SJSA1 (cell line): ENCODE measurements at regions not wholly inside any gene's neighbourhood (a gene's known extent, or its start where the extent isn't known, plus 50 kb on each side); places are given as distances from the start of the nearest gene placed in this dataset.
"Not testable (repeated sequence)": the region's sequence is repeated elsewhere in the genome, so short reads cannot be mapped to it uniquely, and the experiment has no call there.

Source experiments
- DNase-seq, 2 experiments: peaks; one replicate each; pipeline ENCODE4 v3.0.0-alpha.2; 2015 to 2020; ENCODE audit warnings: low spot score in 2 of 2, low read depth in 1 of 2
- H3K27ac ChIP-seq: fragments of 250-450 bp; sonication (Bioruptor Pico); 2 replicates; pipeline ENCODE4 v1.5.1; 2020; ENCODE audit warnings: mild to moderate bottlenecking, moderate library complexity
- H3K27me3 ChIP-seq: fragments of 250-450 bp; sonication (Bioruptor Pico); replicated peaks from 2 replicates; pipeline ENCODE4 v1.5.1; 2020; ENCODE audit warnings: mild to moderate bottlenecking, moderate library complexity
- H3K36me3 ChIP-seq: fragments of 250-450 bp; sonication (Bioruptor Pico); 2 replicates; pipeline ENCODE4 v1.5.1; 2020; ENCODE audit warnings: mild to moderate bottlenecking
- H3K4me1 ChIP-seq: fragments of 250-450 bp; sonication (Bioruptor Pico); replicated peaks from 2 replicates; pipeline ENCODE4 v1.6.1; 2021; ENCODE audit warnings: mild to moderate bottlenecking
- H3K4me3 ChIP-seq: fragments of 250-450 bp; sonication (Bioruptor Pico); 2 replicates; pipeline ENCODE4 v1.5.1; 2020; ENCODE audit warnings: mild to moderate bottlenecking
- H3K9me3 ChIP-seq: fragments of 250-450 bp; sonication (Bioruptor Pico); replicated peaks from 2 replicates; pipeline ENCODE4 v1.5.1; 2020; ENCODE audit warnings: mild to moderate bottlenecking

DNA sequence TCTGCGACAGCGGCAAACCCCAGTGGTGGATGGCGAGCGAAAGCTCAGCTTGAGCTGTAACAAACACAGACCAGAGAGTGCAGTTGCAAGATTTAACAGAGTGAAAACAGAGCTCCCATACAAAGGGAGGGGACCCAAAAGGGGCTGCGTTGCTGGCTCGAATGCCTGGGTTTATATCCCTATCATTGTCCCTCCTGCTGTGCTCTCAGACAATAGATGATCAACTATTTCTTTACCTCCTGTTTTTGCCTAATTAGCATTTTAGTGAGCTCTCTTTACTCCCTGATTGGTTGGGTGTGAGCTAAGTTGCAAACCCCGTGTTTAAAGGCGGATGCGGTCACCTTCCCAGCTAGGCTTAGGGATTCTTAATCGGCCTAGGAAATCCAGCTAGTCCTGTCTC lies 1304.4 kb downstream of the ROBO2 start:
- not testable (repeated sequence) for H3K4me1 ChIP-seq, H3K9me3 ChIP-seq, H3K27ac ChIP-seq, H3K27me3 ChIP-seq, DNase-seq, H3K36me3 ChIP-seq, H3K4me3 ChIP-seq

DNA sequence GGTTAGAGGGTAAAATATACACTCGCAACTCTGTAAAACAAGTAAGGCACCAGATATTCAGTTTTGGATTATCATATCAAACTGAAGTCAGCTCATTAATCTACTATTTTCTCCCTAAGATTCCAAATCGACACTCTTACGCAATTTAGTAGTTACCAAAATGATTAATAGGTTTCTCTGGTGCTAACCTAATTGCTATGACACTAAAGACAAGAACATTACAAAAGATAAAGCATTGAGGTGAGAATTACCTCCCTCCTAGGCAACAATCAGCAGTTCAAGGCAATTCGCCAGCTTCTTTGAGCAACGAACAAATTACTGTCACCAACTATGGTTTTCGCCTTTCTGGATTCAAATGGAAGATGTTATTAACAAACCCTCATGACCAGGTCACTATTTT lies 1305.0 kb downstream of the ROBO2 start:
- DNase-seq: no peak
- H3K4me1 ChIP-seq: no peaks in the 10 kb centered on the region; the same call in 1 of the 2 replicates
- H3K4me3 ChIP-seq: no peak overlapping the region
- H3K9me3 ChIP-seq: no peaks in the 10 kb centered on the region
- no peak overlapping the region for H3K27ac ChIP-seq
- no peaks in the 10 kb centered on the region for H3K27me3 ChIP-seq
- H3K36me3 ChIP-seq: no peaks in the 10 kb centered on the region

- Histone ChIP-seq H3K9me3 (no peaks in the 10 kb centered on the region), H3K36me3 (no peaks in the 10 kb centered on the region), H3K4me3 (no peak overlapping the region), H3K27ac (no peak overlapping the region), H3K27me3 (no peaks in the 10 kb centered on the region), H3K4me1 (peaks cover 4% of the 10 kb centered on the region)
- DNase-seq: no peak
Measured at GRCh38 chr3:78347176-78347575, 1307.3 kb downstream of the ROBO2 start.

GRCh38 chr3:78348664-78349063 lies 1308.8 kb downstream of the ROBO2 start:
- Histone ChIP-seq H3K27ac (no peak overlapping the region), H3K4me1 (peaks cover 7% of the 10 kb centered on the region), H3K4me3 (no peak overlapping the region), H3K27me3 (no peaks in the 10 kb centered on the region), H3K9me3 (no peaks in the 10 kb centered on the region), H3K36me3 (no peaks in the 10 kb centered on the region)
- DNase-seq: no peak

GRCh38 chr3:78349571-78349970 lies 1309.7 kb downstream of the ROBO2 start:
- Histone ChIP-seq H3K36me3 (no peaks in the 10 kb centered on the region), H3K9me3 (no peaks in the 10 kb centered on the region), H3K4me1 (peaks cover 7% of the 10 kb centered on the region), H3K4me3 (no peak overlapping the region), H3K27me3 (no peaks in the 10 kb centered on the region), H3K27ac (no peak overlapping the region)
- no peak for DNase-seq

DNA sequence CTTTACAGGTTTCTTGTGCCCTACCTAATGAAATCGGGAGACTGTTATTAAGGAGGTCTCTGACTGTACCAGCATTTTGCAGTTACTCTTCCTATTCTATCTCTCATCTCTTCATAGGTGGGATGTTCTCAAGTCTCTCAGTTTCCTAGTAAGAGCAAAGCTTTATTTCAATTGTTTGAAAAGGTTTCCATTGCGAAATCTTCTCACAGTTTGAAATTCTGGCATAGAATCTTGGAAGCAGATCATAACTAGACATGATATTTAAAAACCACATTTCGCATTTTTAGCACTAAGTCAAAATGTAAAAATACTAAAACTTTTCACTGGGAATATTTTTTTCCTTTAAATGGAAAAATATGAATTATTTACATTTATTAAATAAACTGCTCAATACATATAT lies 1311.4 kb downstream of the ROBO2 start:
- Histone ChIP-seq H3K36me3 (no peaks in the 10 kb centered on the region), H3K4me3 (no peak overlapping the region), H3K9me3 (no peaks in the 10 kb centered on the region), H3K27ac (no peak overlapping the region), H3K27me3 (no peaks in the 10 kb centered on the region), H3K4me1 (peaks cover 7% of the 10 kb centered on the region)
- no peak for DNase-seq

DNA sequence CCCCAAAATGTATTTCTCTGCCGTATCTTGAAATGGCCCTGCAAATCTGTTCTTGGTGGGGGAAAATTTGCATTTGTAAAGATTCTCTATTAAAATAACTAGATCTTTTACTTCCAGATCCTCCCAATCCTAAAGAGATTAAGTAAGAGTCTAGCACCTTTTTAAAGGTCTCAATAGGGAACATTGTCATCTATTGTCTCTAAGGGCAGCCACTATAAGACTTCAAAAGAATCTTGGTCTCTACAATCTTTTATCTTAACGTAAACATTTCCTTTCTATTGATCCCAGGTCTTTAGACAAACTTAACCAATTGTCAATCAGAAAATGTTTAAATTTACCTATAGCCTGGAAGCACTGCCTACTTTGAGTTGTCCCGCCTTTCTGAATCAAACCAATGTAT lies 1313.3 kb downstream of the ROBO2 start:
- no peaks in the 10 kb centered on the region for H3K27me3 ChIP-seq

DNA sequence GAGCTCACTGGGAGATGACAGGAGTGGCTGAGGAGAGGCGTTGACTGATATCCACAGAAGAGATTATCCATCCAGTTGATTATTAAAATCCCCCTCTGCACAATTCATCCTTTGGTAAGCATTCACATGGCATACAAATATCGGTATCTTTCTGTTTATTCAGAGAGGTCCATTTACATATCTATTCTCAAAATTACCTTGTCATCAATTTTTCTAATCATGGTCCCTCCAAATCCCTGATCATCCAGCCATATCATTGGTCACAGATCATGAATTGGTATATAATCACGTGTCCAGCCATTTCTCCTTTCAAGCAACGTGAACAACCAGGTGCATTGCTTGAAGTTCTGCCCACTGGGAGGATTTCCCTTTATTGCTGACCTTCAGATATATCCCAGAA lies 1321.0 kb downstream of the ROBO2 start:
- Histone ChIP-seq H3K27ac (no peak overlapping the region), H3K36me3 (no peaks in the 10 kb centered on the region), H3K27me3 (no peaks in the 10 kb centered on the region), H3K9me3 (no peaks in the 10 kb centered on the region), H3K4me3 (no peak overlapping the region), H3K4me1 (no peaks in the 10 kb centered on the region; the same call in 1 of the 2 replicates)
- DNase-seq: no peak

More for the DNA sequence above, 1313.3 kb downstream of the ROBO2 start:
- Histone ChIP-seq H3K27ac (no peak overlapping the region), H3K4me1 (peaks cover 7% of the 10 kb centered on the region), H3K4me3 (no peak overlapping the region), H3K9me3 (no peaks in the 10 kb centered on the region), H3K36me3 (no peaks in the 10 kb centered on the region)
- no peak for DNase-seq

- no peaks in the 10 kb centered on the region for H3K9me3 ChIP-seq
- H3K4me1 ChIP-seq: peaks cover 17% of the 10 kb centered on the region
- H3K36me3 ChIP-seq: no peaks in the 10 kb centered on the region
- 0 out of 2 replicates have a peak overlapping the region, but pooled peaks have one; percentile 2 for H3K27ac ChIP-seq
- no peaks in the 10 kb centered on the region for H3K27me3 ChIP-seq
- peak in 1 of 2 experiments; percentile 63 for DNase-seq
- H3K4me3 ChIP-seq: no peak overlapping the region
Measured at GRCh38 chr3:78368636-78369345, 1328.9 kb downstream of the ROBO2 start.

- H3K27me3 ChIP-seq: no peaks in the 10 kb centered on the region
- H3K27ac ChIP-seq: no peak overlapping the region
- H3K36me3 ChIP-seq: no peaks in the 10 kb centered on the region
- no peaks in the 10 kb centered on the region for H3K9me3 ChIP-seq
- H3K4me3 ChIP-seq: no peak overlapping the region
- H3K4me1 ChIP-seq: no peaks in the 10 kb centered on the region
- DNase-seq: no peak
Measured at GRCh38 chr3:78390221-78390620, 1350.3 kb downstream of the ROBO2 start.

- DNase-seq: no peak
- Histone ChIP-seq H3K9me3 (no peaks in the 10 kb centered on the region), H3K36me3 (no peaks in the 10 kb centered on the region), H3K27me3 (no peaks in the 10 kb centered on the region), H3K27ac (no peak overlapping the region), H3K4me3 (no peak overlapping the region), H3K4me1 (no peaks in the 10 kb centered on the region)
Measured at GRCh38 chr3:78398401-78398800, 1358.5 kb downstream of the ROBO2 start.

GRCh38 chr3:78402720-78403119 lies 1362.8 kb downstream of the ROBO2 start:
- Histone ChIP-seq H3K27me3 (no peaks in the 10 kb centered on the region), H3K27ac (no peak overlapping the region), H3K4me1 (no peaks in the 10 kb centered on the region), H3K36me3 (no peaks in the 10 kb centered on the region), H3K4me3 (no peak overlapping the region), H3K9me3 (no peaks in the 10 kb centered on the region)
- DNase-seq: no peak

DNA sequence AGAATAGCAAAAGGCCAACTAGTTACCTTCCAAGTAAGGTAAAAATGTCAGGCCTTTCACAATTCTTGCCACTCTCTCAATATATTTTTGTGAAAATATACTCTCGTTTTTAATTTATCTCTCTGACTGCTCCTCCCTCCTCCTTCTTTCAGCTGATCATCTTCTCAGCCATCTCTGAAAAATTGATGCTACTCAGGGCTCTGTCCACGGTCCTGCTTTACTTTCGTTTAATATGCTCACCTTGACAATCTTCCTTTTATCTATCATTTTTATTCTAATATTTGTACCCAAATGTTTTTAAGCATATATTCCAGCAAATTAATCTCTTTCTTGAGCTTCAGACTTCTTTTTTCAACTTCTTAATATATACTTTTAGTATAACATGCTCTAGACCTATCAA lies 1362.1 kb downstream of the ROBO1 start:
- H3K9me3 ChIP-seq: no peaks in the 10 kb centered on the region
- H3K4me3 ChIP-seq: no peak overlapping the region
- H3K27me3 ChIP-seq: no peaks in the 10 kb centered on the region
- no peaks in the 10 kb centered on the region for H3K36me3 ChIP-seq
- no peak overlapping the region for H3K27ac ChIP-seq
- H3K4me1 ChIP-seq: no peaks in the 10 kb centered on the region
- no peak for DNase-seq

DNA sequence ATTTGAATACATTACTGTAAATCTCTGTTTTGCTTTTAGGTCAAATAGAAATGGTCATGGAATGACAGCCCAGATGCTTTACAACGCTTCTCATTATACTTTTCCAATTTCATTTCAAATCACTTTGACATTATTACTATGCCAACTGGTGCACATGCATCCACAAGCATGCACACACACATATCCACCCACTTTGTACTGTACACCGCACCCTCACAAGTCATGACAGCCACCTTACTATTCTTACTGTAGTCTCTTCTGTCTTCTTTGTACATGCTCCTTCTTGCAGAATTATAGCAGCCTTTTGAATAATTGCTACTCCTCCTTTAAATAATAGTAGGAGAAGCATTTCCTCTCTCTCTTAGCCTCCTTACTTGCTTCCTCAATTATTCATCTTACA lies 1361.4 kb downstream of the ROBO1 start:
- no peaks in the 10 kb centered on the region for H3K9me3 ChIP-seq
- DNase-seq: no peak
- H3K4me3 ChIP-seq: no peak overlapping the region
- H3K4me1 ChIP-seq: no peaks in the 10 kb centered on the region
- no peak overlapping the region for H3K27ac ChIP-seq
- H3K36me3 ChIP-seq: no peaks in the 10 kb centered on the region
- no peaks in the 10 kb centered on the region for H3K27me3 ChIP-seq

DNA sequence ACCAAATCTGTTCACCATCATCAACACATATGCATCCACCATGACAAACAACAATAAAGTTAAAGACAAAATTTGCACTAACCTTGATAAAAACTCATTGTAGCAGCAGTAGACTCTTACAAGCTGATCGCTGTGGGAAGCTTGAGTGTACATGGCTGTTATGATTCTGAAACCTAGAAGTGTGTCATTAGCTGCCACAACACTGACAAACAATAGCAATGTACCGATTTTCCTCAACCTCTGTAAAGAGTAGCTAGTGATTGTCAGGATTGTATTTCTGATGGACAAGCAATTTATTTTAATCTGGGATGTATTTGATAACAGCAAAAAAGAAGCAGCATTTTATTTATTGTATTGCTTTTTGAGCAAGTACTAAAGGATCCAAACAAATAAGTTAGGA lies 1357.7 kb downstream of the ROBO1 start:
- Histone ChIP-seq H3K27ac (no peak overlapping the region), H3K9me3 (no peaks in the 10 kb centered on the region), H3K36me3 (no peaks in the 10 kb centered on the region), H3K4me3 (no peak overlapping the region), H3K27me3 (no peaks in the 10 kb centered on the region), H3K4me1 (no peaks in the 10 kb centered on the region)
- no peak for DNase-seq
